Lower leg skin (tissue), 3 donors: ENCODE measurements at regions not wholly inside any gene's neighbourhood (a gene's known extent, or its start where the extent isn't known, plus 50 kb on each side); places are given as distances from the start of the nearest gene placed in this dataset.

Source experiments
- CTCF ChIP-seq, 3 donors: fragments of 450-650 bp; IDR thresholded peaks; one replicate each; pipeline ENCODE4 v1.5.1; 2016; ENCODE audit warnings: antibody characterized with exemption in 3 of 3, mild to moderate bottlenecking in 3 of 3, moderate library complexity in 2 of 3
- POLR2A ChIP-seq, 2 donors: fragments of 450-650 bp; IDR thresholded peaks; one replicate each; pipeline ENCODE4 v1.6.1; 2016 to 2017; ENCODE audit warnings: antibody characterized with exemption in 2 of 2, mild to moderate bottlenecking in 1 of 2, moderate library complexity in 1 of 2

DNA sequence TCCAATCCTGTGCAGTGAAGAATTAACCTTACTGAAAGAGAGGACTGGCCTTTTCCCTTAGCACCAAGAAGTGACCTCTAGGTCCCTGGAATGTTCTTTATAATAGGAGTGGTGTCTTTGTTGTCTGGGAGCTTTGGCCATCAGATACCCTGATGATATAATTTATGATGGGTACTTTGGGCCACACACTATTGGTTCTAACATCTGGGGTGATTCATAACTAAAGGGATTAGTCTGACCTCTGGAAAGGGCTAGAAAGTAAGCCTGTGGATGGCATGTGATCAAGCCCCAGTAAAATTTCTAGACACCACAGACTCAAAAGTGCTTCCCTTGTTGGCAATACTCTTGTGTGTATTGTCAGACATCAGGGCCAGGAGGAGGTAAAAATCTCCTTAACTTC, 891.2 kb downstream of the KCNA4 start:
- no peak for TF ChIP-seq CTCF (IDR thresholded peaks at IDR 0.05)
- no peak for TF ChIP-seq POLR2A (IDR thresholded peaks at IDR 0.05)
